ENCODE measurements at regions not wholly inside any gene's neighbourhood (a gene's known extent, or its start where the extent isn't known, plus 50 kb on each side); places are given as distances from the start of the nearest gene placed in this dataset.

DNA sequence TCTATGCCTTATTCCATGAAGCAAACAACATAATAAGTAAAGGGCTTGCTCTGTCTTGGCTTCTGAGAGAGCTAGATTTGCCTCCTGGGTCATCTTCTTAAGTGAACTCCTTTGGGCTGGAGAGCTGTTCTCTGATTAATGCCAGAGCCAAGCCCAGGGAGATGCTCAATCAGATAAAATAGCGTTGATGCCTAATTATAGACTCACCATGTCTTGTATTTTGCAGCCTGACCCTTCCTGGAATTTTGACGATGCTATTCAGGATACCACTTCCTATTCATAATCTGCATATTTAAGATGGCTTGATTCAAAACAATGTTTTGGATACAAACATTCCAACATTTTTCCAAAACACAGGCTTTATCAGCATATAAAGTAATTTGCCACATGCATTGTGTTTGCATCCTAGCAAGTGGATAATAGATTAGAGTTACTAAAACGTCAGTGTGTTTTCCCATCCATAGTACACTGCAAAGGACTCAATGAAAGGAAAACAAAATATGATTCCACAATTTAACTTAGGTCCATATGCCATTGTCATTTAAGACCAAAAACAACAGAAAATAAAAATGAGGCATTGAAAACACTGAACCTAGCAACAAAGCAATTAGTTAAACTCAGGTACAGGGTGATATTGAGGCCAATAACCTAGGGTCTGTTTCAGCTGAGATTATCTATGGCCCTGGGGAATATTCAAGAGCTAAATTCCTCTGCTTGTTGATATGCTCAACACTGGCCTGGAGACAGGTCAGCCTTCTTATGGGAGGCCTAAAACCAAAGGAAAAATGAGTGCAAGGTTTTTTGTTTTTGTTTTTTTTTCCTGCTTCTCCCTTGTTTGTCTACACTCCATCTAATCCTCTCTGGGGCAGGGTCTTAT, 184.2 kb upstream of the FOXN3 start:
- no peak for DNase-seq

GRCh38 chr14:89600029-89600428, 183.0 kb upstream of the FOXN3 start:
- no peak for DNase-seq

GRCh38 chr14:89598548-89599186, 181.6 kb upstream of the FOXN3 start:
- no peak for DNase-seq

GRCh38 chr14:89592961-89593360, 175.9 kb upstream of the FOXN3 start:
- no peak for DNase-seq

DNA sequence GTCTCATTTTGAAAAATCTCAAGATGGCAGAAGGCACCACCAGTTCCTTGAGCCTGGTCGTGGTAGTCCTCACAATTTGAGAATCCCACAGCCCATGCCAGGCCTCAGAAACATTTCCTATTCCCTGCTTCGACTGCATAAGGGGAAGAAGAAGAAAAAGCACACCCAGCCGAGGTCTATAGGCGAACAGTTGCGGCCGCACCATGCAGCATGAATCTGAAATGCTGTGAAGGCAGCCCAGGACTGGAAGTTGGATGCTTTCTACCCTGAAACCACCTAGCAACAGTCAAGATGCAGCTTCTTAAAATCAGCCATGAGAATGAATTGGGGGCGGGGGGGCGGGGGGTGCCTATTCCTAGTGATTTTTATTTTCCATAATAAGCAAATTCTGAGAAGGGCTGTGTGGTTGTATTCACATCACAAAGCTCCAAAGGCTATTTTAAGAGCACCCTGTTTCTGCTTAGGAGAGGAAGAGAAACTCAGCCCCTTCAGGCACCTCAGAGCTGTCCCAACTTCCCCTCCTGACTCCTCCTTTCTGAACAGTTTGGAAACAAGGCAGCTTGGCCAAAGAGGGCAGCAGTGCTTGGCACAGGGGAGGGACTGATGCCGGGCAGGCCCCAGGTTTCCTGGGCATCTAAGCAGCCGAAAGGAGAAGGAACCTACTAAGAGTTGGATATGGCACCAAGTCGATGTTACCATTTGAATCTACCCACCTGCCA, 172.5 kb upstream of the FOXN3 start:
- DNase-seq: no peak

DNA sequence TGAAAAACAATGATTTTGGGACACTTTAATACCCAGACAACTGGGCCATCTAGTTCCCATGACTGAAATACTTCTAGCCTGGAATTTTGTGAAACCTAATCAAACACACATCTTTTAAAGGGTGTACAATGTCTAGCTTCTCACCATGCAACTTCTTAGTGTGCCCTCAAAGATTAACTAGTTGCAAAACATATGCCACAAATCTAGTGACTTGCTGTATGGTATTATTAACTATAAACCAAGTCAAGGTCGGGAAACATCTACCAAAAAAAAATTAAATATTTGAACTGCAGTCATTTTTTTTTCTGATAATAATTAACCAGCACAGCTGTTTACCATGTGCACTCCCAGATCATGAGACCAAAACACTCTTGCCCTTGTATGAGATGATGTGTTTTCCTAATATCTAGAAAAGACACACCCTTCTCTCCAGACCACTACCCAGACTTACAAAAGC, 171.8 kb upstream of the FOXN3 start:
- DNase-seq: no peak

GRCh38 chr14:89588016-89588415, 171.0 kb upstream of the FOXN3 start:
- no peak for DNase-seq

DNA sequence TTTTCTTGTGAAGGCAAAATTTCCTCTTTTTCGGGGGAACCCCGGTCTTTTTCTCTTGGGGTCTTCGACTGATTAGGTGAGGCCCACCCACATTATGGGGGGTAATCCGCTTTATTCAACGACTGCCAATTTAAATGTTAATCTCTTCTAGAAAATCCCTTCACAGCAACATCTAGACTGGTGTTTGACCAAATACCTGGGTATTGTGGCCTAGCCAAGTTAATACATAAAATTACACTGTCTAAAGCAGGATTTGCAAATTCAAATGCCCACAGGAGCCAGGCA, 170.0 kb upstream of the FOXN3 start:
- no peak for DNase-seq

DNA sequence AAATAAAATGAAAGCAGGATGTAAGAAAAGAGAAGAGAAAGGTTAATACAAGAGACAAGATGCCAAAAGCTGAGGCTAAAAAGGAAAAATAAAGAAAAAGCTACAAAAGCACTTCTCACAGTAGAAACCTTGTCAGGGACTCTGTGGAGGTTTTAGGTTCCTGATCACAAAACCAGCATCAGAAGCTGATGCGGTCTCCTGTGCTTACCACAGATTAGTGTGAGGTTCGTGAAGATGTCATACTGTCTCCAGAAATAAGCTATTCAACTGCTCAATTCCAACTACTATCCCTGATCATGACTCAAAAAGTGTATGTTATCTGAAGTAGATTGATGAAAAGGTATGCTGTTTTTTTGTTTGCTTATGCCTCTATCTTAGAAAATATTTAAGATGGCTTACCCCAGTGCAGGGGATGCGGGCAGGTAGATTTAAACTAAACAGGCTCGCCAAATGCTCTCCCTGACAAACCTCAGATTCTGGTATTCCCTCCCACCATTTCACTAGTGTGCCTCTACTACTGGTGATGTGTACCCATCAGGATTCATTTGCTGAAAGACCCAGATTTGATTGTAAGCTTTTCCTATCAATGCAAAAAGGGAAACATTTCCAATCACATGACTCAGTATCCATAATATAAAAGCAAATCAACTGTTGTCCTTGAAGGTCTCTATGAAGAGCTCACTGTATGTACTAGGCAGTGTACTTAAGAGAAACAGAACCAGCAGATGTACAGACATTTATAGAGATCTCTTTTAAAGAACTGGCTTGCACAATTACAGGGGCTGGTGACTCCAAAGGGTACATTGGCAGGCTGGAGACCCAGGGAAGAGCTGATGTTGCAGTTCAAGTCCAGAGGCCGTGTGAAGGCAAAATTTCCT, 169.5 kb upstream of the FOXN3 start:
- DNase-seq: no peak

DNA sequence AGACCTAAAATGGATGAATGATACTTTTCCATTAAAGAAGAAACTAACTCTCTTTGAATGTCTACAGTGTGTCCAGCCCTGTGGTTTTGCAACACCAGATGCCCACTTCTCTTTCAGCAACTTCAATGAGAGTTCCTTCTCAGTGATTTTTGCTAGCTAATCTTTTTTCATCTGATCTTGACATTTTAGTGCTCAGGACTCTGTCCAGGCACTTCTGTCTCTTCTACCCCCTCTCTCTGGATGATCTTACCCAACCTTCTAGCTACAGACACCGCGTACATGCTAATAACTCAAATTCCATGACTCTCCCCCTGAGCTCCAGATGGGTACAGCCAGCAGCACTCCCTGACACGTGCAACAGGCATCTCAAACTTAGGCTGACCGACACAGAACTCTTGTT, 161.1 kb upstream of the FOXN3 start:
- DNase-seq: no peak

GRCh38 chr14:89576960-89577359, 159.9 kb upstream of the FOXN3 start:
- DNase-seq: no peak

DNA sequence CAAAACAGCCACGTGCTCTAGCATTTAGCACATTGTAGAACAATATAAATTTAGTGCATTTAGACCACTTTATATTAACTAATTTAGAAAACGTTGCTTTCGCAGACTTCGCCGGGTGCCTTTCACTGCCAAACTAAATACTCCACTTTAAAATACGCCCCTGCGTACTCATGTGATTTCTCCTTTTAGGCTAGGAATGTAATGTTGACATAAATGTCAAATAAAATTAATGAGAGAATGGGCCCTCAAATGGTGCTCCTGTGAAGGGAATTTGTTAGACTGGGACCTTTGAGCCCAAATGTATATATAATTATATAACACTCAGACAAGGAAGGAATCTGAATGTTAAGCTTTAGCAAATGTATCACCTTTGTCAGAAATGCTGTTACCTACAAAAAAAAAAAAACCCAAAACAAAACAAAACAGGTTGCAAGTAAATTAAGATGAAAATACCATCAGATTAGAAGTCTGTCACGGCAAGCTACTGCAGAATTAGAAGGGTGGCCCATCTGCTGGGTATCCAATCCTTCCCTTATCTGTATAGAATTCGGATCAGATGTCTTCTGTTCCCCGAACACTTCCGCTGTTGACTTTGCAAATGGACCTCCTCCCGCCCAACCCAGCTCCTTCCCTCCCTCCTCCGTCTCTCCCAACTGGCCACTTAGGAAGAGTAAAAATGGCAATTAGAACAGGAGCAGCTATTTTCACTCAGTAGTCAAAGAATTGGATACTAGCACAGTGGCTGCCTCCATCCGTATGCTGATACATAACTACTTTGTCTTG, 159.3 kb upstream of the FOXN3 start:
- DNase-seq: no peak

DNA sequence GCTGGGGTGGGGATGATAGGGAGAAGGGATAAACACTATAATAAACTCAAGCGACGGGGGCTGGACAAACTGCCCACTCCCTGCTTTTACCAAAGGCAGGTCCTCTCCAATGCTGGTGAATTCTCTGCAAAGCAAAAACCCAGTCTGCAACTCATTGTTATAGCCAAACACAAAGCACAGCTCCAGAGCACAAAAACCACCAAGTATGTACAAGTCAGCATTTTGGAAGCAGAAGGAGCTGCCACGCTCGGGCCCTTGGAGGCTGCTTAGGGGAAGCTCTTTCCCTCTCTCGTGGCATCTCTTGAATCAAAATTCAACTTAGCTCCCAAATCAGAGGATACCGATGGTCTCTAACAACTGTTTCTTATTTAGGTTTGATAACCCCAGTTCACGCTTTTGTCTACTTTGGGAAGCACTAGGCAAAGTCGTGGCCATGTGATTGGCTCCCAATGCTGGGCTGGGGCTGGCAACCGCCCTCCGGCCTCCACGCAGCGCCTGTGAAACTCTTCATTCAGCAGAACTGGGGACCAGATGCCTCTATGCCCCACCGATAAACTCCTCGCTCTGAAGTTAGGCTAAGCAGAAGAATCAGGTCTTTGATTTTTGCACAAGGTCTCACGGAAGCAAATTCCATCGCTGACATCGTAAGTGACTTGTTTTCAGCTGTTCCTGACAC, 158.5 kb upstream of the FOXN3 start:
- no peak for DNase-seq

DNA sequence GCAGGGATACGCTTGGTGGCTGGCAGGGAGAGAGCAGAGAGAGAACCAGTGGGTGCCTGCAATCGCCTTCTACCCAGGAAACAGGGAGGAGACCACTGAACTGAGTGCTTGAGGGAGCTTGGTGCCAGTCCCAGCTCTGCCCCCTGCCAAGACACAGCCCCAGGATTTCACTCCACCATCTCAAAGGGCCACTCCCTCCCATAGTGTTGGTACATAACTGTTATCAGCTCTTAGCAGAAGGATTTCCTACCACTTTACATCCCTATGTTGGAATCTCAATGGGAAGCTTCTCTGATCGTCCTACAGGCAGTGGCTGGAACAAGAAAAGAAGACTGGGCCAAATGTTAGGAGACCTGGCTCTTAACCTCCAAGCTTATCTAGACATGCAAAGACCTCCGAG, 157.4 kb upstream of the FOXN3 start:
- no peak for DNase-seq

GRCh38 chr14:89573399-89573657, 156.3 kb upstream of the FOXN3 start:
- DNase-seq: no peak

DNA sequence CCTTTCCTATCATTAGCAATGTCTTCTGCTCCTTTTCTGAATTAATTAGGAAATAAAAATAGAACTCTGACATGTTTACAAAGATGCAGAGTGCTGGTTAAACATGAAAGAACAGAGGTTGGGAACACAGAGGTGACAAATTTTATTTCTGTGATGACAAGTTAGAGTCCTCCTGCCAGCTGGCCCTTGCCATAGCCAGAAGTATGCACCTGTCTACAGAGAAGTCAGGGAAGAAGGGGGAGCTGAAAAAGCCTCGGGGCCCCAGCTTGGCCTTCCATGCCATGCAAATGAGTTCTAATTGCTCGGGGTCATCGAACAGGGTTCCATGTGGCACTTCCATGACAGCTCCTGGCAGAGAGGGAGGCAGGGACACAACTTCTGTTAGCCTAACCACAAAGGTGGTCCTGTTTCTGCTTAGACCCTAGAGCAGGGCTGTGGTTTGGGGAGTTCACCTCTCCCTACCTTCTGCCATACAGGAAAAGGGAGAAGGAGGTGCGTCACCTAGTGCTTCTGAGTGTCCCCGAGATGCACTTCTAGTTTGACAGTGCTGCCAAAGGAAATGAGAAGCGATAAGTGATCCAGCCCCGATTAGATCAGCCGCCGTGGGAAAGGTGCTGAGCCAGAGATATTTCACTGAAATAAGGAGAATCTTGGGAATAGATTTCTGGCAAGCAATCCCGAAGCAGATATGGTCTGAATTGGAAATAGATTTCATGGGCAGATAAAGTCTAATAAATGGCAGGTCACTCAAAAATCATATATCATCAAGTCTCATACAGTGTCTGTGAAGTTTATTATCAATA, 155.8 kb upstream of the FOXN3 start:
- DNase-seq: no peak

- DNase-seq: no peak
Observed at GRCh38 chr14:89571491-89571890, 154.5 kb upstream of the FOXN3 start.

DNA sequence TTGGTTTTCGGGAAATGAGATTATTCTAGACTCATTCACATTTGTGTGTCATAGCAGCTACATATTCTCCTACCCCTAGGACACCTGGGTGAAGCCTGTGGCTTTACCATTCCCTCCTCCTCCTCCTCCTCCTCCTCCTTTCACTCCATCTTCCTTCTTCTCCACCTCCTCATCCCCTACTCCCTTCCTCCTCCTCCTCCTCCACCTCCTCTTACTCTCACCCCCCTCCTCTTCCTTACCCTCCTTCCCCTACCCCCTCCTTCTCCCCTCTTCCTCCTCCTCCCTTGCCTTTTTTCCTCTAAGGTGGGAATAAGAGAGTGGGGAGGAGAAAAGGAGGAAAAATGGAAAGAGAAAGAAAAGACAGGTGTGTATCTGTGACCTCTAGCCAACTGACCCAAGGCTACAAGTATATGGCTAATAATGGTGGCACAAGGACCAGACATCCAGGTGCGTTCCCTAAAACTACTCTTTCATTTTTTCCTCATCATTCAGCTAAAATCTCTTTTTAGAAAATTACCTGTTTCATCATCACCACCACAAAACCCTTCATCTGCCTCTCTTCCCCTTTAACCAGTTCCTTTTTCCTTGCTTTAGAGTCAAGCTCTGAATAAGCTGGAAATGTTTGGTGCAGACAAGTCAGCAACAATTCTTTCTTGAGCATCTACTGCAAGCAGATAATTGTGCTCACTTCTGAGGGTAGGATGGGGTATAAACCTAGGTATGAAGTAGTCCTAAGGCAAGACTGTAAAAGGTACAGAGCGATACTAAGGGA, 149.8 kb upstream of the FOXN3 start:
- no peak for DNase-seq

DNA sequence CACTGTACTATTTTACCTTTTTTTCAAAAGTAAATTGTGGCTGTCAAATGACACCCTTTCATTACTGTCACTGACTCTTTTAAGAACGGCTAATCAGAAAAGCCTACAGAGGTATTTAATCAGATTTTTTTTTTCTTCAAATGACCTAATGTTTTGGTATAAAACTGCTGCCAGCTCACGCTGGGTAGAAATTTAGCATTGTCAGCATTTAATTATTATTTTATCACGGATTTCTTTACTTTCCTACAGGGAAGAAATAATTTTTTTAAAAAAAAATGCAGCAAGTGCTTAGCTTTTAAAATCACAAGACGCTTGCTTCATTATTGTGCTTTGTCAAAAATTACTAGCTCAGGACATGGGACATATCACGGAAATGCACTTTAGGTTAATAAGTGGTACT, 149.1 kb upstream of the FOXN3 start:
- DNase-seq: no peak

DNA sequence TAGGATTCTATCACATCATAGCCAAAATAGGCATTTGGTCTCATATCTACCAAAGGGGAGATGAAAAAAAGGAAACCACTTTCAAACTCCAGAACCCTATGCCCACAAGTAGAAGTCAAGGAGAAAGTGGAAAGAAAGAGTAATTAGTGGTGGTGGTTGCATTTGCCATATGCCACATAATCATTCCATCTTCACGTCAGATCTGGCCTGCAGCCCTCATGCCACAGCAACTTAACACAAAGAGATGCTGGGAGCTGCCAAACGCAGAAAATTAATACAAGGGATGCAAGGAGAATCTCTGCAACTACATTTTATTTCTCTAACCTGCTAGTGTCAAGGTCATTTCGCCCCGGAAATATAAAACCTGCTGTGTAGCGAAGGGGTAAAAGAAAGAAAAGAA, 148.6 kb upstream of the FOXN3 start:
- DNase-seq: no peak
